Activated T-cell treated with anti-CD3 and anti-CD28 coated beads, Interleukin-2, amount 50 U/mL, for 4 hours (primary cell): ENCODE measurements at regions not wholly inside any gene's neighbourhood (a gene's known extent, or its start where the extent isn't known, plus 50 kb on each side); places are given as distances from the start of the nearest gene placed in this dataset.
"Not testable (repeated sequence)": the region's sequence is repeated elsewhere in the genome, so short reads cannot be mapped to it uniquely, and the experiment has no call there.

Experiments used
- ATAC-seq, 2 donors: fragments of 200-7000 bp; cut with Tn5 transposase; one replicate each; pipeline ENCODE4 v1.10.0; 2021
- DNase-seq: peaks from one replicate; pipeline ENCODE4 v3.0.0-alpha.2; 2020
- H3K27me3 Mint-ChIP-seq: one replicate; pipeline ENCODE4 v1.8.0; 2021; ENCODE audit warnings: low read depth, mixed read lengths
- H3K36me3 Mint-ChIP-seq: one replicate; pipeline ENCODE4 v1.8.0; 2022; ENCODE audit warnings: mixed read lengths; ENCODE audit not compliant: insufficient read depth
- H3K4me1 Mint-ChIP-seq: one replicate; pipeline ENCODE4 v1.8.0; 2021; ENCODE audit warnings: low read depth, mixed read lengths
- H3K4me3 Mint-ChIP-seq: one replicate; pipeline ENCODE4 v1.8.0; 2021; ENCODE audit warnings: mild to moderate bottlenecking, moderate library complexity, mixed read lengths
- H3K9me3 Mint-ChIP-seq: one replicate; pipeline ENCODE4 v1.8.0; 2021; ENCODE audit warnings: mixed read lengths

- Mint-ChIP-seq H3K27me3 (peaks cover 4% of the 10 kb centered on the region), H3K36me3 (no peaks in the 10 kb centered on the region), H3K9me3 (no peaks in the 10 kb centered on the region), H3K4me3 (no peak overlapping the region), H3K4me1 (no peaks in the 10 kb centered on the region)
- DNase-seq (no peak), ATAC-seq (no peak)
Measured at GRCh38 chr10:58086763-58087150, 180.9 kb downstream of the IPMK start.

DNA sequence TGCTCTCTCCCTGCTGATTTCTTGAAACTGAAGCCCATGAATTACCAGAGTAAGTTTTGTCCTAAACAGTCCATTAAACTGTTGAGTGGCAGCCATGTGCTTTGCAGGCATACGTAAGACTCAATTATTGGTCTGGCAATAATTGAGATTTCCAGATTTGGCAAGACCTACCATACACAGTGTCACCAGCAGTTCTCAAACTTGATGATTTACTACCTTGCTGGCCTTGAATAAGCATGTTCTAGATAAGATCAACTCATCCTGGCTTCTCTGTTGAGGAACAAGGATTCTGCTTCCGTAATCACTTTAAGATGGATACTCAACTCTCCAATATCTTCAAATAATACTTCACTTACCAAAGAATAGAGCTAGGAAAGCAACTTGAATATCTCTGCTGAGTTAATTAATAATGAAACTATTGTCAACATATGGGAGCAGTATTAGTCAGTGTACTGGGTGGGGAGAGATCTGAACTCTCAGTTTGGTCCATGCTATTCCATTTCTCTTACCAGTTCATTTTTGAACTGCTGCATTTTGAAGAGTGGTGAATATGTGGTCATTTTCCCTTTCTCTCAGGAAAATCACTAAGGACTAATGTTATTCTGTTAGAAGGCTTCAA lies 181.4 kb downstream of the IPMK start:
- Mint-ChIP-seq H3K36me3 (no peaks in the 10 kb centered on the region), H3K4me3 (no peak overlapping the region), H3K9me3 (no peaks in the 10 kb centered on the region), H3K4me1 (no peaks in the 10 kb centered on the region), H3K27me3 (peaks cover 4% of the 10 kb centered on the region)
- DNase-seq (no peak), ATAC-seq (no peak)

- no peaks in the 10 kb centered on the region for H3K36me3 Mint-ChIP-seq
- H3K27me3 Mint-ChIP-seq: peaks cover 6% of the 10 kb centered on the region
Measured at GRCh38 chr10:58082248-58082647, 185.4 kb downstream of the IPMK start.

DNA sequence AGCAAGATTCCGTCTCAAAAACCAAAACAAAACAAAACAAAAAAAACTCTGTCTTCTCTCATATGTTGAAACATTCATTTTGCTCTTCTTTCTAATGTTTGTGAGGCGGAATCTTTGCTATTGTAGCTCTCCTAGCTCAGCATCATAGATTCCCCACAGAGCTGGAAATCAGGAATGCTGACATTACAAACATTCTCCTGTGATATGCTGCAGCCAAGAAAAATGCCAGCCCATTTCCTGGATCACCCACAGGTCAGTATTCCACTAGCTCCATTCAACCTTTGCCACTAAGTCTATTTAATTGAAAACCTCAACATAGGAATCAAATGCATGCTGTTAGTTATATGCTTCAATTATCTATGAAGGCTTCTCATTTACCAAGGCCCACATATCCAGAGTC lies 186.3 kb downstream of the IPMK start:
- no peak overlapping the region for H3K4me3 Mint-ChIP-seq
- H3K36me3 Mint-ChIP-seq: no peaks in the 10 kb centered on the region
- H3K4me1 Mint-ChIP-seq: no peaks in the 10 kb centered on the region
- DNase-seq: no peak
- ATAC-seq: no peak
- peaks cover 6% of the 10 kb centered on the region for H3K27me3 Mint-ChIP-seq
- no peaks in the 10 kb centered on the region for H3K9me3 Mint-ChIP-seq

More at GRCh38 chr10:58082248-58082647, 185.4 kb downstream of the IPMK start:
- ATAC-seq (no peak), DNase-seq (no peak)
- Mint-ChIP-seq H3K4me1 (no peaks in the 10 kb centered on the region), H3K4me3 (no peak overlapping the region), H3K9me3 (no peaks in the 10 kb centered on the region)

DNA sequence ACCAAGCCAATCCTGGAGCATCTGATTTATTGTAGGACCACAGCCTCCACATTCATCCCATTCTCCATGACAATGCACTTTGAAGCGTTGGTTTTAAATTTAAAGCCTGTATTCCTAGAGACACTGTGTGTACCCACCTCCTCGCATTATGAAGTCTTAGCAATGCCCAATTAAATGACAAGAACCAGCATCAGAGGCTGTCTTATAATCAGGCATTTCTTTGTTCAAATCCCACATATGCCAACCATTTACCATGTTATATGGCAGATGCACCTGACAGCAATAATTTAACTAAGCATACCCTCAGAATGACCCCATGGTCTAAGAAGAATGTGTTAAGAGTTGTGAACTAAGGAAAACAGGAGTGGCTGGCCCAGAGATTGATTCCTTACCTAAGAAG lies 188.2 kb downstream of the IPMK start:
- no peak for DNase-seq
- Mint-ChIP-seq H3K4me1 (no peaks in the 10 kb centered on the region), H3K36me3 (no peaks in the 10 kb centered on the region), H3K27me3 (peaks cover 6% of the 10 kb centered on the region), H3K4me3 (no peak overlapping the region), H3K9me3 (no peaks in the 10 kb centered on the region)
- no peak for ATAC-seq

GRCh38 chr10:58072634-58073033 lies 195.1 kb downstream of the IPMK start:
- Mint-ChIP-seq H3K9me3 (no peaks in the 10 kb centered on the region), H3K27me3 (peaks cover 1% of the 10 kb centered on the region), H3K36me3 (no peaks in the 10 kb centered on the region), H3K4me1 (no peaks in the 10 kb centered on the region), H3K4me3 (no peak overlapping the region)
- ATAC-seq (no peak), DNase-seq (no peak)

DNA sequence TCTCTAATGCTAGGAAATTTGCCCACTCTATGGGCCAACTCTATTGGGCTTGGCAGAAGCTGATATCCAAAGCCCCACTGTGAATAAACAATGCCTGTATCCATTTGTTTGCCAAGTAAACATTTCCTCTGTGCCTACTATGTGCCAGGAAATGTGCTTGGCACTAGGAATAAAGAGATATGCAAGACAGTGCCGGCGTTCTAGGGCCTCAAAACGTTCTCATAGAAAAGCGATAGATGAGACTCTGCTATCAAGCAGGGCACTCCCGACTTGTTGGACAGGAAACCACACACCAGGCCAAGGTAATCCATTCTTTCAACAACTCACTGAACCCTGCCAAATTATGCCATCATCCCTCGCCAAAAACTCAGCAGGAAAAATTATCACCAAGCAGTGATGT lies 196.7 kb downstream of the IPMK start:
- H3K9me3 Mint-ChIP-seq: no peaks in the 10 kb centered on the region
- H3K36me3 Mint-ChIP-seq: no peaks in the 10 kb centered on the region
- ATAC-seq (no peak), DNase-seq (no peak)
- no peaks in the 10 kb centered on the region for H3K4me1 Mint-ChIP-seq
- H3K4me3 Mint-ChIP-seq: no peak overlapping the region
- H3K27me3 Mint-ChIP-seq: peaks cover 3% of the 10 kb centered on the region

DNA sequence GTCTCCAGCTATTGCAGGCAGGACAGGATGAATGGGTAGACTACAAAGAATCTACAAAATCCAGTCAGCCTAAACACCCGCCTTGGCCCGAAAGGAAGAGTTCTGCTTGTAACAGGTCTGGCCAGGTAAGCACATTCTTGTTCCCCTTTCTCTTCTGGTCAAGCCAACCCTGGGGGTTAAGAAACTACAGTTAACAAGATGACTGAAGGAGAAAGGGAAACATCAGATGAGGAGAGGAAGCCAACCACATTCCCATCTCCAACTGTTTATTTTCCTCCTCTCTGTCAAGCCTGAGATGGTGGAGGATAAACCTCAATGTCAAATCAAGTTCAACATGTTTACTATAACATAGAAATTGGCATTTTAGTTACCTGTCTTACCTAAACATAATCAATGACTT lies 198.9 kb downstream of the IPMK start:
- DNase-seq: no peak
- Mint-ChIP-seq H3K27me3 (peaks cover 6% of the 10 kb centered on the region), H3K9me3 (no peaks in the 10 kb centered on the region), H3K36me3 (no peaks in the 10 kb centered on the region), H3K4me3 (no peak overlapping the region), H3K4me1 (no peaks in the 10 kb centered on the region)
- no peak for ATAC-seq

GRCh38 chr10:58066979-58067378 lies 200.7 kb downstream of the IPMK start:
- no peaks in the 10 kb centered on the region for H3K9me3 Mint-ChIP-seq
- H3K27me3 Mint-ChIP-seq: peaks cover 4% of the 10 kb centered on the region
- DNase-seq (no peak), ATAC-seq (no peak)
- H3K4me3 Mint-ChIP-seq: no peak overlapping the region
- no peaks in the 10 kb centered on the region for H3K4me1 Mint-ChIP-seq
- no peaks in the 10 kb centered on the region for H3K36me3 Mint-ChIP-seq

- no peak for DNase-seq
- Mint-ChIP-seq H3K4me1 (no peaks in the 10 kb centered on the region), H3K27me3 (peaks cover 4% of the 10 kb centered on the region), H3K36me3 (no peaks in the 10 kb centered on the region), H3K9me3 (no peaks in the 10 kb centered on the region), H3K4me3 (no peak overlapping the region)
- no peak for ATAC-seq
Measured at GRCh38 chr10:58066126-58066525, 201.6 kb downstream of the IPMK start.

DNA sequence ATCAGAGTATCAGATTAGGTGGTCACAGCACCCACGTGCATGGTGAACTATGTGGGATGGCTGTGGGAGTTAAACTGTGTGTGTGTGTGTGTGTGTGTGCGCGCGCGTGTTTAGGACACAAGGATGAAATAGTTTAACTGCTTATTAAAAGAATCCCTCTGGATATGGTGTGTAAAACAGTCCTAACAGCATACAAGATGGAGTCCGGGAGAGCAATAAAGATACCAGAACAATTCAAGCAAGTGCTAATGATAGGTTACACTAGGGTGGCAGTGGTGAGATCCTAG lies 202.2 kb downstream of the IPMK start:
- no peak for ATAC-seq
- no peaks in the 10 kb centered on the region for H3K36me3 Mint-ChIP-seq
- H3K4me1 Mint-ChIP-seq: no peaks in the 10 kb centered on the region
- H3K9me3 Mint-ChIP-seq: no peaks in the 10 kb centered on the region
- H3K4me3 Mint-ChIP-seq: no peak overlapping the region
- H3K27me3 Mint-ChIP-seq: peaks cover 4% of the 10 kb centered on the region
- no peak for DNase-seq

- Mint-ChIP-seq H3K4me3 (no peak overlapping the region), H3K4me1 (no peaks in the 10 kb centered on the region), H3K36me3 (no peaks in the 10 kb centered on the region), H3K27me3 (peaks cover 4% of the 10 kb centered on the region), H3K9me3 (no peaks in the 10 kb centered on the region)
- ATAC-seq: no peak
- no peak for DNase-seq
Measured at GRCh38 chr10:58064714-58065528, 202.8 kb downstream of the IPMK start.

DNA sequence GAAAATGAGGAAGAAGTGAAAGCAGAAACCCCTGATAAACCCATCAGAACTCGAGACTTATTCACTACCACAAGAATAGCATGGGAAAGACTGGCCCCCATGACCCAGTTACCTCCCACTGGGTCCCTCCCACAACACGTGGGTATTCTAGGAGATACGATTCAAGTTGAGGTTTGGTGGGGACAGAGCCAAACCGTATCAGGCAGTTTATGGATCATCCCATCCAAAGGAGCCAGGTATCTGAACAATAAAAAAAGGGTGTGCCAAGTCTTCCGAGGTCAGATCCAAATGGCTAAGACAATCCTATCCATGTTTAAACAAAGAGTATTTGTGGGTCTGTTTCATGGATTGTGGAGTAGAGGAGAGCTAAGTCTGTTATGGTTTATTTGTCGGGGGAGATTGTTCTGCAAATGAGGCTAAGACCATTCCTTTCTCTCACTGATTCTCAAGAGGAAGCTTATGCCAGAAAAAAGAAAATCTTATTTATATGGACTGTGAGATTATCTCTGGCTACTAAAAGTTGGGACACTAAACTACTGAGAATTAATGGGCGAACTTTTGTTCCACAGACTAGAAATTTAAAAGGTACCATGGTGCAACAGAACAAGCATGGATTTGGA lies 203.7 kb downstream of the IPMK start:
- Mint-ChIP-seq H3K36me3 (no peaks in the 10 kb centered on the region), H3K4me1 (no peaks in the 10 kb centered on the region), H3K27me3 (peaks cover 4% of the 10 kb centered on the region), H3K4me3 (no peak overlapping the region), H3K9me3 (no peaks in the 10 kb centered on the region)
- ATAC-seq: no peak
- DNase-seq: no peak

- not testable (repeated sequence) for H3K4me1 Mint-ChIP-seq, DNase-seq, H3K27me3 Mint-ChIP-seq, ATAC-seq, H3K4me3 Mint-ChIP-seq, H3K36me3 Mint-ChIP-seq, H3K9me3 Mint-ChIP-seq
Measured at GRCh38 chr10:58058683-58059082, 209.0 kb downstream of the IPMK start.

DNA sequence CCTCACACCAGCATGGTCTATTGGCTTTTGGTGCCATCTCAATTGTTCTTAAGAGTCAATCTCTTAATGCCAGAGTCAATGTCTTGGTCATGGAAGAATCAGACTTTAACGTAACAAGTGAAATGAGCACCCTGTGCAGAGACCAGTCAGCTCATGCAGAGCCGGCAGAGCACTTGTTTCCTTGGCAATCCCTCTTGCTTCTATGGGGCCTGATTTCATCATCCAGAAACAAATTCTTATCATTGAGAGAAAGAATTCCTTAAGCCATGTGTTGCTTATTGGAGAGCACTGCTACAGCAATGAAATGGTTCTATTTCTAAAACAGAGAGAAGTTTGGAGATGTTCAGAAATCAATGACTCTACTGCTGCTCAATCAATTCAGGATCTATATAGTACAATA lies 212.8 kb downstream of the IPMK start:
- Mint-ChIP-seq H3K27me3 (no peaks in the 10 kb centered on the region), H3K36me3 (no peaks in the 10 kb centered on the region), H3K4me1 (no peaks in the 10 kb centered on the region), H3K4me3 (no peak overlapping the region), H3K9me3 (no peaks in the 10 kb centered on the region)
- ATAC-seq: no peak
- DNase-seq: no peak
